Nephron (organoid): ENCODE measurements at regions not wholly inside any gene's neighbourhood (a gene's known extent, or its start where the extent isn't known, plus 50 kb on each side); places are given as distances from the start of the nearest gene placed in this dataset.

Source experiments
- H3K27ac Mint-ChIP-seq, 3 experiments: 2 replicates each; pipeline ENCODE4 v1.8.0; 2020; ENCODE audit warnings: mixed read lengths in 3 of 3, mild to moderate bottlenecking in 2 of 3, moderate library complexity in 1 of 3
- H3K27me3 Mint-ChIP-seq: 2 replicates; pipeline ENCODE4 v1.8.0; 2021; ENCODE audit warnings: low read depth, mild to moderate bottlenecking, moderate library complexity, mixed read lengths
- H3K36me3 Mint-ChIP-seq: 2 replicates; pipeline ENCODE4 v1.8.0; 2020; ENCODE audit warnings: low read depth, mixed read lengths
- H3K4me1 Mint-ChIP-seq: 2 replicates; pipeline ENCODE4 v1.8.0; 2020; ENCODE audit warnings: mixed read lengths
- H3K4me3 Mint-ChIP-seq, 3 experiments: 2 replicates each; pipeline ENCODE4 v1.8.0; 2020; ENCODE audit warnings: mild to moderate bottlenecking in 3 of 3, mixed read lengths in 3 of 3, moderate library complexity in 2 of 3
- H3K9me3 Mint-ChIP-seq: 2 replicates; pipeline ENCODE4 v1.8.0; 2020; ENCODE audit warnings: mixed read lengths
- CTCF ChIP-seq, 3 experiments: fragments of 200-600 bp; sonication (generic); IDR thresholded peaks; one replicate each; pipeline ENCODE4 v1.5.0; 2021; ENCODE audit warnings: antibody characterized with exemption in 3 of 3; ENCODE audit not compliant: unreplicated experiment in 3 of 3

- H3K36me3 Mint-ChIP-seq = no peaks in the 10 kb centered on the region
- peaks cover 4% of the 10 kb centered on the region for H3K9me3 Mint-ChIP-seq
- H3K27ac Mint-ChIP-seq = peak overlapping the region; percentile 82 to 88 (median 88)
- peaks cover 36% of the 10 kb centered on the region for H3K4me1 Mint-ChIP-seq
- no peaks in the 10 kb centered on the region for H3K27me3 Mint-ChIP-seq
- TF ChIP-seq CTCF (IDR thresholded peaks at IDR 0.05; ENCODE audit: unreplicated experiment in 3 of 3) = no peak
- peak overlapping the region; percentile 1 to 26 (median 2) for H3K4me3 Mint-ChIP-seq
Observed at GRCh38 chr6:23003671-23004467, 434.5 kb downstream of the HDGFL1 start.

GRCh38 chr6:23006656-23007055, 437.3 kb downstream of the HDGFL1 start:
- Mint-ChIP-seq H3K9me3 (peaks cover 6% of the 10 kb centered on the region), H3K4me3 (no peak overlapping the region), H3K27ac (no peak overlapping the region), H3K4me1 (peaks cover 33% of the 10 kb centered on the region), H3K36me3 (no peaks in the 10 kb centered on the region), H3K27me3 (no peaks in the 10 kb centered on the region)
- TF ChIP-seq CTCF (IDR thresholded peaks at IDR 0.05; ENCODE audit: unreplicated experiment in 3 of 3) = no peak

GRCh38 chr6:23011615-23012014, 442.2 kb downstream of the HDGFL1 start:
- Mint-ChIP-seq H3K4me1 (peaks cover 21% of the 10 kb centered on the region), H3K9me3 (peaks cover 6% of the 10 kb centered on the region), H3K4me3 (no peak overlapping the region), H3K27me3 (no peaks in the 10 kb centered on the region), H3K36me3 (no peaks in the 10 kb centered on the region), H3K27ac (peak overlapping the region in 1 of 3 experiments; percentile 35)
- no peak for TF ChIP-seq CTCF (IDR thresholded peaks at IDR 0.05; ENCODE audit: unreplicated experiment in 3 of 3)

GRCh38 chr6:23013776-23014175, 444.4 kb downstream of the HDGFL1 start:
- Mint-ChIP-seq H3K36me3 (no peaks in the 10 kb centered on the region), H3K9me3 (peaks cover 6% of the 10 kb centered on the region), H3K27me3 (no peaks in the 10 kb centered on the region), H3K4me3 (no peak overlapping the region), H3K27ac (no peak overlapping the region), H3K4me1 (peaks cover 31% of the 10 kb centered on the region)
- TF ChIP-seq CTCF (IDR thresholded peaks at IDR 0.05; ENCODE audit: unreplicated experiment in 3 of 3) = no peak

- TF ChIP-seq CTCF (IDR thresholded peaks at IDR 0.05; ENCODE audit: unreplicated experiment in 3 of 3) = no peak
- Mint-ChIP-seq H3K27ac (peak overlapping the region; percentile 4 to 26 (median 6)), H3K27me3 (no peaks in the 10 kb centered on the region), H3K4me1 (peaks cover 22% of the 10 kb centered on the region), H3K4me3 (no peak overlapping the region), H3K36me3 (no peaks in the 10 kb centered on the region), H3K9me3 (peaks cover under 1% of the 10 kb centered on the region)
Observed at GRCh38 chr6:23016696-23017095, 447.3 kb downstream of the HDGFL1 start.

GRCh38 chr6:23021487-23021886, 452.1 kb downstream of the HDGFL1 start:
- H3K9me3 Mint-ChIP-seq = peaks cover 3% of the 10 kb centered on the region
- no peak for TF ChIP-seq CTCF (IDR thresholded peaks at IDR 0.05; ENCODE audit: unreplicated experiment in 3 of 3)
- H3K27ac Mint-ChIP-seq = no peak overlapping the region
- no peaks in the 10 kb centered on the region for H3K36me3 Mint-ChIP-seq
- peaks cover 12% of the 10 kb centered on the region for H3K4me1 Mint-ChIP-seq
- no peaks in the 10 kb centered on the region for H3K27me3 Mint-ChIP-seq
- no peak overlapping the region for H3K4me3 Mint-ChIP-seq
